ENCODE measurements at regions not wholly inside any gene's neighbourhood (a gene's known extent, or its start where the extent isn't known, plus 50 kb on each side); places are given as distances from the start of the nearest gene placed in this dataset.

GRCh38 chr5:145483212-145483611, 351.9 kb downstream of the PRELID2 start (continued):
- TF ChIP-seq CTCF (conservative IDR thresholded peaks at IDR 0.05; ENCODE audit: low read depth in 2 of 2) (no peak), CREB1 (CRISPR knock-in tag; IDR thresholded peaks at IDR 0.05; ENCODE audit: low read depth) (no peak), STAT1 (IDR thresholded peaks at IDR 0.05; ENCODE audit: unreplicated experiment) (no peak), JUNB (IDR thresholded peaks at IDR 0.05; ENCODE audit: unreplicated experiment) (no peak), ZNF462 (CRISPR knock-in tag; IDR thresholded peaks at IDR 0.05) (no peak), EZH2 (IDR thresholded peaks at IDR 0.05; ENCODE audit: low read depth, unreplicated experiment) (no peak)

- no peak overlapping the region for H2AFZ ChIP-seq
- ATAC-seq (no peak), DNase-seq (ENCODE audit: low spot score) (no peak)
- no peaks in the 10 kb centered on the region for H3K36me3 ChIP-seq (ENCODE audit: insufficient read depth)
- H3K27me3 ChIP-seq (ENCODE audit: insufficient read depth), result no peaks in the 10 kb centered on the region
- no peaks in the 10 kb centered on the region for H3K79me2 ChIP-seq (replicated peaks; ENCODE audit: insufficient read depth)
- Mint-ChIP-seq H3K36me3 (ENCODE audit: low read depth) (no peaks in the 10 kb centered on the region), H3K4me3 (no peak overlapping the region), H3K4me1 (peaks cover 7% of the 10 kb centered on the region; the same call in 2 of the 3 replicates), H3K9me3 (no peaks in the 10 kb centered on the region), H3K27ac (no peak overlapping the region), H3K27me3 (ENCODE audit: insufficient read depth, low read depth, poor library complexity) (peaks cover 2% of the 10 kb centered on the region)
- no peak overlapping the region for H3K27ac ChIP-seq (ENCODE audit: low read depth)
- no peaks in the 10 kb centered on the region for H3F3A ChIP-seq (replicated peaks; ENCODE audit: low read depth)
- H3K4me1 ChIP-seq (ENCODE audit: insufficient read depth), result 0 out of 2 replicates have a peak, but pooled peaks cover 5% of the 10 kb centered on the region
- no peaks in the 10 kb centered on the region for H4K20me1 ChIP-seq (replicated peaks; ENCODE audit: insufficient read depth)
- peaks cover 5% of the 10 kb centered on the region; the same call in 1 of the 2 replicates for H3K9me2 ChIP-seq (ENCODE audit: insufficient read depth)
- H3K4me3 ChIP-seq, result no peak overlapping the region
- no peak overlapping the region for H3K4me2 ChIP-seq
- no peak for TF ChIP-seq ZNF462 (CRISPR knock-in tag; IDR thresholded peaks at IDR 0.05)
- no peak for TF ChIP-seq JUNB (IDR thresholded peaks at IDR 0.05; ENCODE audit: unreplicated experiment)
- no peak for TF ChIP-seq EZH2 (IDR thresholded peaks at IDR 0.05; ENCODE audit: low read depth, unreplicated experiment)
- no peak for TF ChIP-seq NANOG (IDR thresholded peaks at IDR 0.05; ENCODE audit: borderline replicate concordance)
- TF ChIP-seq CREB1 (CRISPR knock-in tag; IDR thresholded peaks at IDR 0.05; ENCODE audit: low read depth), result no peak
- no peak for TF ChIP-seq ZNF114 (CRISPR knock-in tag; IDR thresholded peaks at IDR 0.05)
Measured at GRCh38 chr5:145479857-145480256, 355.3 kb downstream of the PRELID2 start.

All from GM23338 (cell line).